Thyroid gland (tissue), 4 donors: ENCODE measurements at regions not wholly inside any gene's neighbourhood (a gene's known extent, or its start where the extent isn't known, plus 50 kb on each side); places are given as distances from the start of the nearest gene placed in this dataset.

Experiments used
- DNase-seq, 2 donors: peaks; one replicate each; pipeline ENCODE4 v3.0.0-alpha.2; 2019
- H3K27ac ChIP-seq, 3 donors: fragments of 200-600 bp; sonication (generic); 1 replicate in 2 of 3; 2 replicates in 1 of 3; pipeline ENCODE4 v1.5.1; 2016 to 2019; ENCODE audit warnings: mild to moderate bottlenecking in 1 of 3, moderate library complexity in 1 of 3
- H3K27me3 ChIP-seq: fragments of 200-600 bp; sonication (generic); one replicate; pipeline ENCODE4 v1.5.1; 2019
- H3K36me3 ChIP-seq, 2 donors: fragments of 200-600 bp; sonication (generic); one replicate each; pipeline ENCODE4 v1.5.1; 2016 to 2019
- H3K4me1 ChIP-seq, 2 donors: fragments of 200-600 bp; sonication (generic); one replicate each; pipeline ENCODE4 v1.5.1; 2017 to 2019
- H3K4me3 ChIP-seq, 3 donors: fragments of 200-600 bp; sonication (generic); replicated peaks in 1 of 3; 1 replicate in 2 of 3; 2 replicates in 1 of 3; pipeline ENCODE4 v1.5.1; 2016; ENCODE audit warnings: mild to moderate bottlenecking in 1 of 3
- H3K9me3 ChIP-seq: fragments of 200-600 bp; sonication (generic); one replicate; pipeline ENCODE4 v1.5.1; 2017
- POLR2A ChIP-seq, 2 donors: fragments of 450-650 bp; IDR thresholded peaks; one replicate each; pipeline ENCODE4 v1.6.1; 2017; ENCODE audit warnings: antibody characterized with exemption in 2 of 2, mild to moderate bottlenecking in 2 of 2, moderate library complexity in 1 of 2
- WGBS, 2 donors: methylation state at CpG; one replicate each; pipeline ENCODE4 v1.1.5; 2017; 5-methylcytosine and 5-hydroxymethylcytosine counted together
- intact Hi-C: fragments of 100-400 bp; cut with DNase I; formaldehyde crosslinking; loops from one replicate; pipeline ENCODE4 v1.15.1; 2023
- TF ChIP-seq, protein P1 (sequence below), 6 experiments: fragments of 200-600 bp in 3 of 6; fragments of 450-650 bp in 3 of 6; sonication (generic) in 3 of 6; IDR thresholded peaks; one replicate each; pipeline ENCODE4 v1.5.1; 2016 to 2019; ENCODE audit warnings: antibody characterized with exemption in 6 of 6, mild to moderate bottlenecking in 2 of 6, inconsistent platforms in 1 of 6, moderate library complexity in 1 of 6

GRCh38 chr3:181336597-181336996 lies 347.1 kb upstream of the DNAJC19 start:
- DNase-seq, result no peak
- H3K4me1 ChIP-seq, result peaks cover 0 to 1% of the 10 kb centered on the region in 2 donors
- H3K4me3 ChIP-seq, result no peak overlapping the region
- no peaks in the 10 kb centered on the region for H3K36me3 ChIP-seq
- WGBS, 2 donors, result 75 to 82% methylated on average over 2 of the region's 2 CpGs
- H3K27ac ChIP-seq, result no peak overlapping the region
- H3K9me3 ChIP-seq, result no peaks in the 10 kb centered on the region
- no peaks in the 10 kb centered on the region for H3K27me3 ChIP-seq
- no peak for TF ChIP-seq POLR2A (IDR thresholded peaks at IDR 0.05)
- TF ChIP-seq, protein P1, sequence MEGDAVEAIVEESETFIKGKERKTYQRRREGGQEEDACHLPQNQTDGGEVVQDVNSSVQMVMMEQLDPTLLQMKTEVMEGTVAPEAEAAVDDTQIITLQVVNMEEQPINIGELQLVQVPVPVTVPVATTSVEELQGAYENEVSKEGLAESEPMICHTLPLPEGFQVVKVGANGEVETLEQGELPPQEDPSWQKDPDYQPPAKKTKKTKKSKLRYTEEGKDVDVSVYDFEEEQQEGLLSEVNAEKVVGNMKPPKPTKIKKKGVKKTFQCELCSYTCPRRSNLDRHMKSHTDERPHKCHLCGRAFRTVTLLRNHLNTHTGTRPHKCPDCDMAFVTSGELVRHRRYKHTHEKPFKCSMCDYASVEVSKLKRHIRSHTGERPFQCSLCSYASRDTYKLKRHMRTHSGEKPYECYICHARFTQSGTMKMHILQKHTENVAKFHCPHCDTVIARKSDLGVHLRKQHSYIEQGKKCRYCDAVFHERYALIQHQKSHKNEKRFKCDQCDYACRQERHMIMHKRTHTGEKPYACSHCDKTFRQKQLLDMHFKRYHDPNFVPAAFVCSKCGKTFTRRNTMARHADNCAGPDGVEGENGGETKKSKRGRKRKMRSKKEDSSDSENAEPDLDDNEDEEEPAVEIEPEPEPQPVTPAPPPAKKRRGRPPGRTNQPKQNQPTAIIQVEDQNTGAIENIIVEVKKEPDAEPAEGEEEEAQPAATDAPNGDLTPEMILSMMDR (IDR thresholded peaks at IDR 0.05), result no peak
- intact Hi-C loops, result no loop called here

DNA sequence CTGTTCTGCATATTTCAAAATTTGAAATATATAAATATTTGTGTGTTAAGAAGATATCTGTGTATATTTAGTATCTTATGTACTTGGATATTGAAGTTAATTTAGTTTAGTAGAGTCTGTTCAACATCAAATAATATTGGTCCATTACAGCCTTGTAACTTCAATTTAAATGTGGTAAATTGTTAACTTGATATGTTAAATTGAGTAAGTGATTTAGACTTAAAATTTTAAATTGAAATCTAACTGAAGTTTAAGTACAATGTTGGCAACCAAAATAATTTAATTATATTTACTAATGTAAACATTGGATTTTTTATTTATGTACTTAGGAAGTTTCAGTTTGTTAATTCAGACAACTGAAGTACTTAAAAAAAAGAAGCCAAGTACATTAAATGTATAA lies 343.9 kb upstream of the DNAJC19 start:
- intact Hi-C loops, result no loop called here
- H3K9me3 ChIP-seq, result no peaks in the 10 kb centered on the region
- H3K36me3 ChIP-seq, result no peaks in the 10 kb centered on the region
- H3K4me1 ChIP-seq, result peaks cover 0 to 12% of the 10 kb centered on the region in 2 donors
- H3K27me3 ChIP-seq, result no peaks in the 10 kb centered on the region
- no peak for DNase-seq
- TF ChIP-seq, protein P1 (IDR thresholded peaks at IDR 0.05), result no peak
- TF ChIP-seq POLR2A (IDR thresholded peaks at IDR 0.05), result no peak
- no peak overlapping the region for H3K4me3 ChIP-seq
- H3K27ac ChIP-seq, result no peak overlapping the region

- Histone ChIP-seq H3K9me3 (no peaks in the 10 kb centered on the region), H3K27ac (no peak overlapping the region), H3K4me3 (no peak overlapping the region), H3K4me1 (peaks cover 0 to 12% of the 10 kb centered on the region in 2 donors), H3K27me3 (no peaks in the 10 kb centered on the region), H3K36me3 (no peaks in the 10 kb centered on the region)
- no peak for DNase-seq
- no peak for TF ChIP-seq POLR2A (IDR thresholded peaks at IDR 0.05)
- intact Hi-C loops, result no loop called here
- WGBS, 2 donors, result 37 to 43% methylated on average over 5 of the region's 5 CpGs
Observed at GRCh38 chr3:181330821-181331563, 341.5 kb upstream of the DNAJC19 start.

GRCh38 chr3:181330257-181330656 lies 340.7 kb upstream of the DNAJC19 start:
- Histone ChIP-seq H3K27me3 (no peaks in the 10 kb centered on the region), H3K4me1 (peaks cover 0 to 12% of the 10 kb centered on the region in 2 donors), H3K27ac (no peak overlapping the region), H3K36me3 (no peaks in the 10 kb centered on the region), H3K4me3 (no peak overlapping the region), H3K9me3 (no peaks in the 10 kb centered on the region)
- intact Hi-C loops, result no loop called here
- 60% methylated on average over 3 of the region's 3 CpGs for WGBS, 2 donors
- no peak for DNase-seq
- TF ChIP-seq, protein P1 (IDR thresholded peaks at IDR 0.05), result no peak
- TF ChIP-seq POLR2A (IDR thresholded peaks at IDR 0.05), result no peak

DNA sequence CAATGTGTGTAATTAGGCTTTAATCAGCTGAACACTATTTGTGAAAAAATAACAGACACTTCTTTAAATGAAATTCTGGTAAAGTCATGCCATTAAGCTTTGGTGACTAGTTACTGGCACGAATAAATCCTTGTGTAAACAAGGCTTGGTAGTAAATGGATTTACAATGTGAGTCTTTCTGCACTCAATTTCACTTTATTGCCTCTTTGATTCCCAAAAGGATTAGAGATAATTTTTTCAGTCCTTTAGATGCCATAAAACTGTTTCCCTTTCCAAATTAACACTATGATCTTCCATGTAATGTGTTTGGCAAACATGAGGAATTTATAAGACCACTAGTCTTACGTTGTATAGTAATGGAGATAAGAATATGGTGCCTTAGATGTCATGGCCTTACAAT lies 339.5 kb upstream of the DNAJC19 start:
- intact Hi-C loops, result no loop called here
- H3K36me3 ChIP-seq, result no peaks in the 10 kb centered on the region
- TF ChIP-seq, protein P1 (IDR thresholded peaks at IDR 0.05), result no peak
- TF ChIP-seq POLR2A (IDR thresholded peaks at IDR 0.05), result no peak
- H3K27ac ChIP-seq, result no peak overlapping the region
- DNase-seq, result no peak
- H3K9me3 ChIP-seq, result no peaks in the 10 kb centered on the region
- H3K4me1 ChIP-seq, result peaks cover 0 to 12% of the 10 kb centered on the region in 2 donors
- no peaks in the 10 kb centered on the region for H3K27me3 ChIP-seq
- no peak overlapping the region for H3K4me3 ChIP-seq
- WGBS, 2 donors, result 86 to 87% methylated on average over 2 of the region's 2 CpGs
